ENCODE measurements at regions not wholly inside any gene's neighbourhood (a gene's known extent, or its start where the extent isn't known, plus 50 kb on each side); places are given as distances from the start of the nearest gene placed in this dataset.
A peak's percentile ranks its signal among the peaks of the same experiment; 100 is the strongest.
"Not testable (repeated sequence)": the region's sequence is repeated elsewhere in the genome, so short reads cannot be mapped to it uniquely, and the experiment has no call there.

DNA sequence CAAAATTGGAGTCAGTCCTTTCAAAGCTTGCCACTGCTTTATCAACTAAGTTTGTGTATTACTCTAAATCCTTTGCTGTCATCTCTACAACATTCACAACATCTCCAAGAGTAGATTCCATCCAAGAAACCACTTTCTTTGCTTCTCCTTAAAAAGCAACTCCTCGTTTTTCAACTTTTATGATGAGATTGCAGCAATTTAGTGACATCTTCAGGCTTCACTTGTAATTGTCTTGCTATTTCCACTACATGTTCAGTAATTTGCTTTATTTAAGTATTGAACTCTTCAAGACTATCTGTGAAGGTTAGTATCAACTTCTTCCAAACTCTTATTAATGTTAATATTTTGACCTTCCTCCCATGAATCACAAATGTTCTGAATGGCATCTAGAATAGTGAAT, 747.9 kb downstream of the TMTC2 start:
- Histone ChIP-seq H4K5ac (ENCODE audit: low read length) (no peak overlapping the region), H3K23ac (ENCODE audit: low read length) (no peak overlapping the region), H3K18ac (ENCODE audit: low read length) (no peak overlapping the region), H3K27ac (ENCODE audit: low read depth, low read length) (no peak overlapping the region), H4K8ac (ENCODE audit: low read depth, low read length) (no peak overlapping the region), H2BK15ac (replicated peaks; ENCODE audit: low read depth) (no peak overlapping the region), H3K27me3 (ENCODE audit: insufficient read depth, low read length, poor library complexity) (no peaks in the 10 kb centered on the region), H2AK5ac (ENCODE audit: low read length) (no peak overlapping the region), H3K4me2 (ENCODE audit: low read length) (no peak overlapping the region), H3K36me3 (ENCODE audit: control insufficient read depth, insufficient read depth, low read length) (no peaks in the 10 kb centered on the region), H2BK5ac (ENCODE audit: low read length) (no peak overlapping the region), H3K9ac (ENCODE audit: low read length) (no peak overlapping the region), H3K4ac (ENCODE audit: low read depth, low read length) (no peak overlapping the region), H3K56ac (ENCODE audit: low read length) (no peak overlapping the region), H2BK120ac (ENCODE audit: low read depth, low read length) (no peak overlapping the region), H3K79me2 (ENCODE audit: control insufficient read depth, insufficient read depth, low read length) (no peaks in the 10 kb centered on the region), H3K79me1 (ENCODE audit: low read length) (no peaks in the 10 kb centered on the region), H3K4me3 (ENCODE audit: low read length) (no peak overlapping the region), H3K4me1 (ENCODE audit: control insufficient read depth, low read depth, low read length) (no peaks in the 10 kb centered on the region)
- peak; percentile 8 for DNase-seq
- no CpG with 5 or more reads among the region's 1 CpG for WGBS (ENCODE audit: extremely low coverage, insufficient coverage, low lambda C conversion rate)

- H3K9ac ChIP-seq (ENCODE audit: low read length): no peak overlapping the region
- whole genome bisulfite sequencing (ENCODE audit: extremely low coverage, insufficient coverage, low lambda C conversion rate): no CpG with 5 or more reads among the region's 3 CpGs
- no peaks in the 10 kb centered on the region for H3K4me1 ChIP-seq (ENCODE audit: control insufficient read depth, low read depth, low read length)
- no peak overlapping the region for H2BK5ac ChIP-seq (ENCODE audit: low read length)
- H3K23ac ChIP-seq (ENCODE audit: low read length): no peak overlapping the region
- H3K27ac ChIP-seq (ENCODE audit: low read depth, low read length): no peak overlapping the region
- H3K4me3 ChIP-seq (ENCODE audit: low read length): no peak overlapping the region
- no peak overlapping the region for H2BK15ac ChIP-seq (replicated peaks; ENCODE audit: low read depth)
- H2BK120ac ChIP-seq (ENCODE audit: low read depth, low read length): no peak overlapping the region
- peak; percentile 52 for DNase-seq
- no peaks in the 10 kb centered on the region for H3K79me1 ChIP-seq (ENCODE audit: low read length)
- H3K36me3 ChIP-seq (ENCODE audit: control insufficient read depth, insufficient read depth, low read length): no peaks in the 10 kb centered on the region
- no peak overlapping the region for H3K4me2 ChIP-seq (ENCODE audit: low read length)
- H4K5ac ChIP-seq (ENCODE audit: low read length): no peak overlapping the region
- H3K4ac ChIP-seq (ENCODE audit: low read depth, low read length): no peak overlapping the region
- H3K27me3 ChIP-seq (ENCODE audit: insufficient read depth, low read length, poor library complexity): no peaks in the 10 kb centered on the region
- no peak overlapping the region for H3K56ac ChIP-seq (ENCODE audit: low read length)
- H3K18ac ChIP-seq (ENCODE audit: low read length): no peak overlapping the region
- no peak overlapping the region for H4K8ac ChIP-seq (ENCODE audit: low read depth, low read length)
- no peaks in the 10 kb centered on the region for H3K79me2 ChIP-seq (ENCODE audit: control insufficient read depth, insufficient read depth, low read length)
- H2AK5ac ChIP-seq (ENCODE audit: low read length): no peak overlapping the region
Measured at GRCh38 chr12:83432176-83432719, 745.5 kb downstream of the TMTC2 start.

GRCh38 chr12:83427586-83428136, 741.0 kb downstream of the TMTC2 start:
- H2AK5ac ChIP-seq (ENCODE audit: low read length); H3K18ac ChIP-seq (ENCODE audit: low read length): not testable (repeated sequence)
- WGBS (ENCODE audit: extremely low coverage, insufficient coverage, low lambda C conversion rate): no CpG with 5 or more reads among the region's 2 CpGs

DNA sequence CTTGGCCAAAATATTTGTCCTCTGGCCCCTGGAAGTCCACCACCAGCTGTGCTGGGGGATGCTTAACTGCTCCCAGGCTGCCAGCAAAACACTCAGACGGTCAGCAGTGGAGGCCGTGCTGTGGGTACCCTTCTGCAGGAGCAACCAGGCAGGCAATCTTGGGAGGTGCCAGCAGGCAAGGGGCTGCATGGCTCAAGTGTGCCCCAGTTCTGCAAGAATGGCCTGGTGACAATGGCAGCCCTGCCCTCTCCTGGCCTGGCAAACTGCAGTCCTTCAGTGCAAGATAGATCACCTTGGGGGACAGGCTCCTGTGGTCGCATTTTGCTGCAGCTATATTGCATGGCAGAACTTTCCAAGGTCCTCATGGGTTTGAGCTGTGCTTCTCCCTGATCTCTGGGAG, 728.3 kb downstream of the TMTC2 start:
- no CpG with 5 or more reads among the region's 3 CpGs for WGBS (ENCODE audit: extremely low coverage, insufficient coverage, low lambda C conversion rate)
- no peak for DNase-seq
- Histone ChIP-seq H3K27ac (ENCODE audit: low read depth, low read length) (no peak overlapping the region), H3K36me3 (ENCODE audit: control insufficient read depth, insufficient read depth, low read length) (no peaks in the 10 kb centered on the region), H2BK15ac (replicated peaks; ENCODE audit: low read depth) (no peak overlapping the region), H3K23ac (ENCODE audit: low read length) (no peak overlapping the region), H3K4me1 (ENCODE audit: control insufficient read depth, low read depth, low read length) (no peaks in the 10 kb centered on the region), H3K4me3 (ENCODE audit: low read length) (no peak overlapping the region), H3K18ac (ENCODE audit: low read length) (no peak overlapping the region), H4K8ac (ENCODE audit: low read depth, low read length) (no peak overlapping the region), H2BK120ac (ENCODE audit: low read depth, low read length) (no peak overlapping the region), H3K79me2 (ENCODE audit: control insufficient read depth, insufficient read depth, low read length) (no peaks in the 10 kb centered on the region), H3K9ac (ENCODE audit: low read length) (no peak overlapping the region), H3K4ac (ENCODE audit: low read depth, low read length) (no peak overlapping the region), H3K56ac (ENCODE audit: low read length) (no peak overlapping the region), H3K79me1 (ENCODE audit: low read length) (no peaks in the 10 kb centered on the region), H4K5ac (ENCODE audit: low read length) (no peak overlapping the region), H2BK5ac (ENCODE audit: low read length) (no peak overlapping the region), H3K4me2 (ENCODE audit: low read length) (no peak overlapping the region), H2AK5ac (ENCODE audit: low read length) (no peak overlapping the region), H3K27me3 (ENCODE audit: insufficient read depth, low read length, poor library complexity) (no peaks in the 10 kb centered on the region)

More at GRCh38 chr12:83427586-83428136, 741.0 kb downstream of the TMTC2 start:
- not testable (repeated sequence) for H2BK120ac ChIP-seq (ENCODE audit: low read depth, low read length); H3K4me3 ChIP-seq (ENCODE audit: low read length); H3K56ac ChIP-seq (ENCODE audit: low read length); H3K79me2 ChIP-seq (ENCODE audit: control insufficient read depth, insufficient read depth, low read length); H3K79me1 ChIP-seq (ENCODE audit: low read length); H3K27ac ChIP-seq (ENCODE audit: low read depth, low read length); H3K4me2 ChIP-seq (ENCODE audit: low read length); H4K8ac ChIP-seq (ENCODE audit: low read depth, low read length); H3K27me3 ChIP-seq (ENCODE audit: insufficient read depth, low read length, poor library complexity); H2BK15ac ChIP-seq (replicated peaks; ENCODE audit: low read depth); H4K5ac ChIP-seq (ENCODE audit: low read length); H3K36me3 ChIP-seq (ENCODE audit: control insufficient read depth, insufficient read depth, low read length); DNase-seq; H2BK5ac ChIP-seq (ENCODE audit: low read length); H3K9ac ChIP-seq (ENCODE audit: low read length); H3K4me1 ChIP-seq (ENCODE audit: control insufficient read depth, low read depth, low read length); H3K23ac ChIP-seq (ENCODE audit: low read length); H3K4ac ChIP-seq (ENCODE audit: low read depth, low read length)

- no peak overlapping the region for H2BK120ac ChIP-seq (ENCODE audit: low read depth, low read length)
- no peak overlapping the region for H3K18ac ChIP-seq (ENCODE audit: low read length)
- H3K27me3 ChIP-seq (ENCODE audit: insufficient read depth, low read length, poor library complexity): no peaks in the 10 kb centered on the region
- H3K4me2 ChIP-seq (ENCODE audit: low read length): no peak overlapping the region
- no peak overlapping the region for H3K4ac ChIP-seq (ENCODE audit: low read depth, low read length)
- no peaks in the 10 kb centered on the region for H3K79me2 ChIP-seq (ENCODE audit: control insufficient read depth, insufficient read depth, low read length)
- no peak overlapping the region for H4K8ac ChIP-seq (ENCODE audit: low read depth, low read length)
- H3K79me1 ChIP-seq (ENCODE audit: low read length): no peaks in the 10 kb centered on the region
- no peak overlapping the region for H2BK15ac ChIP-seq (replicated peaks; ENCODE audit: low read depth)
- WGBS (ENCODE audit: extremely low coverage, insufficient coverage, low lambda C conversion rate): no CpG with 5 or more reads among the region's 2 CpGs
- H3K4me1 ChIP-seq (ENCODE audit: control insufficient read depth, low read depth, low read length): no peaks in the 10 kb centered on the region
- no peak overlapping the region for H3K4me3 ChIP-seq (ENCODE audit: low read length)
- H3K23ac ChIP-seq (ENCODE audit: low read length): no peak overlapping the region
- DNase-seq: no peak
- H2AK5ac ChIP-seq (ENCODE audit: low read length): no peak overlapping the region
- no peak overlapping the region for H2BK5ac ChIP-seq (ENCODE audit: low read length)
- H3K36me3 ChIP-seq (ENCODE audit: control insufficient read depth, insufficient read depth, low read length): no peaks in the 10 kb centered on the region
- H3K9ac ChIP-seq (ENCODE audit: low read length): no peak overlapping the region
- no peak overlapping the region for H4K5ac ChIP-seq (ENCODE audit: low read length)
- no peak overlapping the region for H3K27ac ChIP-seq (ENCODE audit: low read depth, low read length)
- no peak overlapping the region for H3K56ac ChIP-seq (ENCODE audit: low read length)
Measured at GRCh38 chr12:83408851-83409250, 722.1 kb downstream of the TMTC2 start.

- Histone ChIP-seq H3K4me1 (ENCODE audit: control insufficient read depth, low read depth, low read length) (no peaks in the 10 kb centered on the region), H3K56ac (ENCODE audit: low read length) (no peak overlapping the region), H3K9ac (ENCODE audit: low read length) (no peak overlapping the region), H4K8ac (ENCODE audit: low read depth, low read length) (no peak overlapping the region), H3K79me1 (ENCODE audit: low read length) (no peaks in the 10 kb centered on the region), H2BK5ac (ENCODE audit: low read length) (no peak overlapping the region), H3K4me2 (ENCODE audit: low read length) (no peak overlapping the region), H3K23ac (ENCODE audit: low read length) (no peak overlapping the region), H3K27ac (ENCODE audit: low read depth, low read length) (no peak overlapping the region), H4K5ac (ENCODE audit: low read length) (no peak overlapping the region), H3K4me3 (ENCODE audit: low read length) (no peak overlapping the region), H3K79me2 (ENCODE audit: control insufficient read depth, insufficient read depth, low read length) (no peaks in the 10 kb centered on the region), H3K4ac (ENCODE audit: low read depth, low read length) (no peak overlapping the region), H3K18ac (ENCODE audit: low read length) (no peak overlapping the region), H2BK15ac (replicated peaks; ENCODE audit: low read depth) (no peak overlapping the region), H2BK120ac (ENCODE audit: low read depth, low read length) (no peak overlapping the region), H2AK5ac (ENCODE audit: low read length) (no peak overlapping the region), H3K36me3 (ENCODE audit: control insufficient read depth, insufficient read depth, low read length) (no peaks in the 10 kb centered on the region), H3K27me3 (ENCODE audit: insufficient read depth, low read length, poor library complexity) (no peaks in the 10 kb centered on the region)
- DNase-seq: no peak
- no CpG with 5 or more reads among the region's 2 CpGs for whole genome bisulfite sequencing (ENCODE audit: extremely low coverage, insufficient coverage, low lambda C conversion rate)
Measured at GRCh38 chr12:83408146-83408545, 721.4 kb downstream of the TMTC2 start.
